Endothelial cell of umbilical vein (primary cell): ENCODE measurements at regions not wholly inside any gene's neighbourhood (a gene's known extent, or its start where the extent isn't known, plus 50 kb on each side); places are given as distances from the start of the nearest gene placed in this dataset.

ENCODE experiments used
- BruUV-seq: library from RNA; stranded (reverse); fragments of 400-500 nt; replicated peaks from 2 replicates; lab custom pipeline; 2021; lab: Mats Ljungman, UMichigan
- CTCF ChIA-PET: fragments of 300-600, 350-600 bp; sonication (Branson Sonifier 250); formaldehyde crosslinking; loops from one replicate; lab custom pipeline; 2021; ENCODE audit warnings: antibody characterized with exemption, inconsistent platforms; lab: Charles Lee
- POLR2A ChIA-PET: fragments of 300-600, 350-600 bp; sonication (Branson Sonifier 250); formaldehyde crosslinking; loops from one replicate; lab custom pipeline; 2021; ENCODE audit warnings: antibody characterized with exemption, inconsistent platforms; lab: Charles Lee
- DNase-seq: peaks from one replicate; pipeline ENCODE4 v3.0.0-alpha.2; 2011; ENCODE audit warnings: low read depth, low spot score
- FAIRE-seq: peaks from 2 replicates; lab custom pipeline; 2011; peaks lifted over from hg19 to GRCh38; lab: Jason Lieb, UNC
- H2AFZ ChIP-seq: 2 replicates; pipeline ENCODE4 v1.6.0; 2012; ENCODE audit warnings: low read depth, low read length, control low read depth, inconsistent platforms
- H3K27ac ChIP-seq: 2 replicates; pipeline ENCODE4 v1.5.1; 2011; ENCODE audit warnings: low read depth, mild to moderate bottlenecking, control low read depth, low read length, moderate library complexity; ENCODE audit not compliant: insufficient read depth
- H3K27me3 ChIP-seq, 2 experiments: 2 replicates each; pipeline versions ENCODE4 v1.6.0 to v1.6.1; 2011; ENCODE audit warnings: low read length in 2 of 2, mixed read lengths in 1 of 2; ENCODE audit not compliant: control insufficient read depth in 2 of 2, insufficient read depth in 2 of 2
- H3K36me3 ChIP-seq, 2 experiments: 2 replicates in 1 of 2; 3 replicates in 1 of 2; pipeline ENCODE4 v1.5.1; 2011; ENCODE audit warnings: low read length in 2 of 2, mild to moderate bottlenecking in 1 of 2, moderate library complexity in 1 of 2; ENCODE audit not compliant: control insufficient read depth in 2 of 2, insufficient read depth in 2 of 2; ENCODE audit errors: extremely low read depth in 1 of 2
- H3K4me1 ChIP-seq: 3 replicates; pipeline ENCODE4 v1.5.1; 2011; ENCODE audit warnings: mild to moderate bottlenecking, low read length; ENCODE audit not compliant: control insufficient read depth, insufficient read depth; ENCODE audit errors: extremely low read depth
- H3K4me2 ChIP-seq: 2 replicates; pipeline ENCODE4 v1.6.1; 2011; ENCODE audit warnings: low read length, control low read depth, mixed read lengths; ENCODE audit not compliant: insufficient read depth
- H3K4me3 ChIP-seq, 3 experiments: fragments of 200-600 bp in 1 of 3; sonication (generic), shearing (Covaris generic) in 1 of 3; replicated peaks in 1 of 3; 2 replicates each; pipeline ENCODE4 v1.5.1; 2011 to 2016; ENCODE audit warnings: control low read depth in 3 of 3, low read length in 3 of 3, mild to moderate bottlenecking in 2 of 3, inconsistent platforms in 1 of 3, low read depth in 1 of 3, moderate library complexity in 1 of 3; ENCODE audit not compliant: insufficient read depth in 1 of 3
- H3K79me2 ChIP-seq: 2 replicates; pipeline ENCODE4 v1.6.0; 2012; ENCODE audit warnings: low read length, inconsistent platforms; ENCODE audit not compliant: control insufficient read depth, insufficient read depth
- H3K9ac ChIP-seq: replicated peaks from 2 replicates; pipeline ENCODE3; 2011; ENCODE audit warnings: low read length, control low read depth; ENCODE audit not compliant: insufficient read depth; ENCODE audit errors: extremely low read depth
- H3K9me1 ChIP-seq: replicated peaks from 3 replicates; pipeline ENCODE4 v1.6.0; 2011; ENCODE audit warnings: mild to moderate bottlenecking, low read length; ENCODE audit not compliant: control insufficient read depth, insufficient read depth; ENCODE audit errors: extremely low read depth
- H3K9me3 ChIP-seq: replicated peaks from 2 replicates; pipeline ENCODE4 v1.5.1; 2012; ENCODE audit warnings: low read length, inconsistent platforms; ENCODE audit not compliant: control insufficient read depth, insufficient read depth
- H4K20me1 ChIP-seq: replicated peaks from 2 replicates; pipeline ENCODE3; 2011; ENCODE audit warnings: mild to moderate bottlenecking, low read length; ENCODE audit not compliant: control insufficient read depth, insufficient read depth; ENCODE audit errors: extremely low read depth
- CTCF ChIP-seq, 2 donors: IDR thresholded peaks; 1 replicate in 1 of 2; 2 replicates in 1 of 2; pipeline ENCODE4 v1.5.1; 2011; ENCODE audit warnings: low read length in 2 of 2, mild to moderate bottlenecking in 2 of 2, moderate library complexity in 2 of 2, control low read depth in 1 of 2, inconsistent platforms in 1 of 2, low read depth in 1 of 2; ENCODE audit not compliant: insufficient read depth in 1 of 2; ENCODE audit errors: extremely low read depth in 1 of 2
- EZH2 ChIP-seq: IDR thresholded peaks from 2 replicates; pipeline ENCODE4 v1.6.1; 2012; ENCODE audit warnings: borderline replicate concordance, low read depth, mild to moderate bottlenecking, moderate library complexity, low read length, inconsistent platforms; ENCODE audit not compliant: severe bottlenecking
- FOS ChIP-seq: IDR thresholded peaks from 2 replicates; pipeline ENCODE4 v1.6.1; 2011; ENCODE audit warnings: mild to moderate bottlenecking, low read length, moderate library complexity, borderline replicate concordance; ENCODE audit not compliant: insufficient read depth
- GATA2 ChIP-seq: IDR thresholded peaks from 2 replicates; pipeline ENCODE4 v1.7.0; 2011; ENCODE audit warnings: low read depth, mild to moderate bottlenecking, moderate library complexity, mixed read lengths, low read length; ENCODE audit not compliant: insufficient read length, insufficient read depth
- JUN ChIP-seq: IDR thresholded peaks from 2 replicates; pipeline ENCODE4 v1.6.1; 2011; ENCODE audit warnings: borderline replicate concordance, low read depth; ENCODE audit not compliant: insufficient read length, insufficient read depth
- MAX ChIP-seq: IDR thresholded peaks from 2 replicates; pipeline ENCODE4 v1.6.1; 2011; ENCODE audit not compliant: insufficient read depth, insufficient read length
- MYC ChIP-seq: IDR thresholded peaks from one replicate; pipeline ENCODE4 v1.6.1; 2011; ENCODE audit warnings: mild to moderate bottlenecking, low read depth, low read length
- POLR2A ChIP-seq: IDR thresholded peaks from 2 replicates; pipeline ENCODE4 v1.6.1; 2012; ENCODE audit warnings: low read depth, mild to moderate bottlenecking, control low read depth, low read length
- POLR2AphosphoS5 ChIP-seq: IDR thresholded peaks from 2 replicates; pipeline ENCODE4 v1.6.1; 2012; ENCODE audit warnings: low read depth, mild to moderate bottlenecking, control low read depth, low read length, moderate library complexity; ENCODE audit not compliant: insufficient read depth
- dilution Hi-C: fragments of 300-500 bp; cut with MboI; formaldehyde crosslinking; loops from one replicate; pipeline ENCODE4 v1.15.0; 2019; ENCODE audit warnings: low sequenced_read_pairs; ENCODE audit not compliant: extremely low pct_ligation_motif_present
- intact Hi-C: fragments of 100-400 bp; cut with micrococcal nuclease; formaldehyde crosslinking; loops from one replicate; pipeline ENCODE4 v1.10.0; 2022

GRCh38 chr2:39607538-39608262 is 58.0 kb upstream of the TMEM178A start:
- dilution Hi-C loops (no loop called here), intact Hi-C loops (no loop called here)
- BruUV-seq, result no TSS peak
- H4K20me1 ChIP-seq, result no peaks in the 10 kb centered on the region
- DNase-seq (no peak), FAIRE-seq (no peak)
- no peaks in the 10 kb centered on the region for H3K9me3 ChIP-seq
- H3K27ac ChIP-seq, result no peak overlapping the region
- no peak overlapping the region for H3K4me3 ChIP-seq
- POLR2A ChIA-PET, result no interaction called here
- H2AFZ ChIP-seq, result no peak overlapping the region
- no peaks in the 10 kb centered on the region for H3K9me1 ChIP-seq
- H3K79me2 ChIP-seq, result no peaks in the 10 kb centered on the region
- H3K27me3 ChIP-seq, result peaks cover 0 to 14% of the 10 kb centered on the region in 2 experiments
- H3K4me1 ChIP-seq, result no peaks in the 10 kb centered on the region
- no peaks in the 10 kb centered on the region for H3K36me3 ChIP-seq
- no peak overlapping the region for H3K9ac ChIP-seq
- no peak overlapping the region for H3K4me2 ChIP-seq
- TF ChIP-seq GATA2 (no peak), FOS (no peak), EZH2 (no peak), MYC (no peak)
- CTCF ChIA-PET, result interaction anchor here (1.8 kb wide), 1 partner anchor 8 kb away, joined by 5 read pairs; no protein-coding TSS in a partner anchor

GRCh38 chr2:39608263-39608575 is 57.5 kb upstream of the TMEM178A start:
- Histone ChIP-seq H3K4me2 (no peak overlapping the region), H3K9me1 (no peaks in the 10 kb centered on the region), H3K9me3 (no peaks in the 10 kb centered on the region), H3K9ac (no peak overlapping the region), H3K79me2 (no peaks in the 10 kb centered on the region), H3K27me3 (peaks cover 2 to 14% of the 10 kb centered on the region in 2 experiments), H2AFZ (no peak overlapping the region), H3K36me3 (no peaks in the 10 kb centered on the region), H3K27ac (no peak overlapping the region), H3K4me1 (no peaks in the 10 kb centered on the region), H3K4me3 (no peak overlapping the region), H4K20me1 (no peaks in the 10 kb centered on the region)
- intact Hi-C loops (no loop called here), dilution Hi-C loops (no loop called here)
- POLR2A ChIA-PET, result no interaction called here
- DNase-seq (no peak), FAIRE-seq (no peak)
- no TSS peak for BruUV-seq
- no peak for TF ChIP-seq FOS
- no peak for TF ChIP-seq JUN
- no peak for TF ChIP-seq EZH2
- TF ChIP-seq GATA2, result no peak
- no peak for TF ChIP-seq MYC
- no peak for TF ChIP-seq POLR2AphosphoS5
- TF ChIP-seq POLR2A, result no peak
- TF ChIP-seq CTCF (IDR thresholded peaks at IDR 0.05; ENCODE audit: extremely low read depth in 1 of 2, insufficient read depth in 1 of 2, low read depth in 1 of 2, low read length in 2 of 2), result no peak
- no peak for TF ChIP-seq MAX
- CTCF ChIA-PET, result interaction anchor here (1.2 to 1.8 kb wide), 2 partner anchors 8 to 15 kb away, joined by 5 to 6 read pairs; no protein-coding TSS in a partner anchor
